Cardiac fibroblast (primary cell): ENCODE measurements at regions not wholly inside any gene's neighbourhood (a gene's known extent, or its start where the extent isn't known, plus 50 kb on each side); places are given as distances from the start of the nearest gene placed in this dataset.

Experiments used
- DNase-seq, 2 donors: peaks; one replicate each; pipeline versions ENCODE4 v3.0.0 to v3.0.0-alpha.2; 2010; ENCODE audit warnings: low read depth in 2 of 2
- H3K4me3 ChIP-seq, 2 donors: replicated peaks in 1 of 2; 1 replicate in 1 of 2; 2 replicates in 1 of 2; pipeline ENCODE4 v1.5.1; 2011; ENCODE audit warnings: low read depth in 2 of 2, low read length in 2 of 2, mild to moderate bottlenecking in 2 of 2, moderate library complexity in 1 of 2
- CTCF ChIP-seq: IDR thresholded peaks from one replicate; pipeline ENCODE4 v1.5.1; 2011; ENCODE audit warnings: low read depth, mild to moderate bottlenecking, low read length, inconsistent platforms

- TF ChIP-seq CTCF: no peak
- no peak for DNase-seq
- no peak overlapping the region for H3K4me3 ChIP-seq
These were observed 130.7 kb upstream of the FSIP2 start for GRCh38 chr2:185607945-185608344.

- H3K4me3 ChIP-seq: no peak overlapping the region
- DNase-seq: peak in 1 of 2 donors; percentile 1
These were observed 129.8 kb upstream of the FSIP2 start for GRCh38 chr2:185608799-185609198.

GRCh38 chr2:185610301-185610700 lies 128.3 kb upstream of the FSIP2 start:
- no peak for DNase-seq
- no peak for TF ChIP-seq CTCF
- H3K4me3 ChIP-seq: no peak overlapping the region

More at GRCh38 chr2:185608799-185609198, 129.8 kb upstream of the FSIP2 start:
- no peak for TF ChIP-seq CTCF

GRCh38 chr2:185618625-185619024 lies 120.0 kb upstream of the FSIP2 start:
- H3K4me3 ChIP-seq: no peak overlapping the region
- no peak for TF ChIP-seq CTCF
- DNase-seq: peak in 1 of 2 donors; percentile 4

- TF ChIP-seq CTCF: no peak
- H3K4me3 ChIP-seq: no peak overlapping the region
- no peak for DNase-seq
These were observed 113.0 kb upstream of the FSIP2 start for GRCh38 chr2:185625604-185626003.

GRCh38 chr2:185628985-185629384 lies 109.6 kb upstream of the FSIP2 start:
- TF ChIP-seq CTCF: no peak
- no peak overlapping the region for H3K4me3 ChIP-seq
- no peak for DNase-seq

- no peak overlapping the region for H3K4me3 ChIP-seq
- no peak for DNase-seq
- TF ChIP-seq CTCF: no peak
These were observed 105.0 kb upstream of the FSIP2 start for GRCh38 chr2:185633621-185634020.
